Activated effector memory CD4-positive, alpha-beta T cell treated with Interleukin-2 at 50 U/mL for 16 hours (primary cell): ENCODE measurements at regions not wholly inside any gene's neighbourhood (a gene's known extent, or its start where the extent isn't known, plus 50 kb on each side); places are given as distances from the start of the nearest gene placed in this dataset.
"Not testable (repeated sequence)": the region's sequence is repeated elsewhere in the genome, so short reads cannot be mapped to it uniquely, and the experiment has no call there.

ENCODE experiments used
- DNase-seq: peaks from one replicate; pipeline ENCODE4 v3.0.0-alpha.2; 2020

DNA sequence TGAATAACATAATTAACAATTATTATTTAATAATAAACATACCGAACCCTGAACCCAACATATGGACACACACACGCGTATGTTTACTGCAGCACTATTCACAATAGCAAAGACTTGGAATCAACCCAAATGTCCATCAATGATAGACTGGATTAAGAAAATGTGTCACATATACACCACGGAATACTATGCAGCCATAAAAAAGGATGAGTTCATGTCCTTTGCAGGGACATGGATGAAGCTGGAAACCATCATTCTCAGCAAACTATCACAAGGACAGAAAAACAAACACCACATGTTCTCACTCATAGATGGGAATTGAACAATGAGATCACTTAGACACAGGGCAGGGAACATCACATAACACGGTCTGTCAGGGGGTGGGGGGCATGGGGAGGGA lies 333.5 kb downstream of the KIF20B start:
- DNase-seq, result not testable (repeated sequence)

DNA sequence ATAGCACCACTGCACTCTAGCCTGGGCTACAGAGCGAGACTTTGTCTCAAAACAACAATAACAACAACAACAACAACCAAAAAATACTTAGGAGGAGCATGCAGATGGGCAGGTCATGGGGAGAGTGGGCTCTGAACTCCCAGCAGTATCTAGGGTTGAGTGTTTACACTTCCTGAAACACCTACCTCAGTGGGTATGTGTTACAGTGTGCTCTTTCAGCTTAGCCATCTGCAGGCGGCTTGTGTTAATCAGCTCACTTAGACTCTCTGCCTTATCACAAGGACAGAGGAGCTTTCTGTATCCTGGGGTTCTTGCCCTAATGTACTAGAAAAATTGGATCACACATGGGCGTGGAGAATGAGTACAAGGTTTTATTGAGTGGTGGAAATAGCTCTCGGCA lies 340.2 kb downstream of the KIF20B start:
- DNase-seq, result no peak

DNA sequence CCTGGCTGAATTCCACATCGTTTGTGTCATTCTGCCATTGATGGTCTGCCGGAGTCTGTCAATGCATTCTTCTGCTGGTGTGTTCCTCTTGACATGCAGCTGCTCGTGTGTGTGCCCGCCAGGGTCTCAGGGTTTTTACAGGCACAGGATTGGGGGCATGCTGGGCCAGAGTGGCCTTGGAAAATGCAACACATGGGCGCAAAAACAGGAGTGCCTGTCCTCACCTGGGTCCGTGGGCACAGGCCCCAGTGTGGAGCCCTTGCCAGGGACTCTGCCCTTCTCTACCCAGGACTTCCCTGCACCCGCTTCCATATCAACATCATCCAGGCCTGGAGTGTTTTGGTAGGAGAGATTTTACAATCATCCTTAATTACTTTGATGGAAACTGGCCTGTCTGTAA lies 340.7 kb downstream of the KIF20B start:
- DNase-seq, result no peak

DNA sequence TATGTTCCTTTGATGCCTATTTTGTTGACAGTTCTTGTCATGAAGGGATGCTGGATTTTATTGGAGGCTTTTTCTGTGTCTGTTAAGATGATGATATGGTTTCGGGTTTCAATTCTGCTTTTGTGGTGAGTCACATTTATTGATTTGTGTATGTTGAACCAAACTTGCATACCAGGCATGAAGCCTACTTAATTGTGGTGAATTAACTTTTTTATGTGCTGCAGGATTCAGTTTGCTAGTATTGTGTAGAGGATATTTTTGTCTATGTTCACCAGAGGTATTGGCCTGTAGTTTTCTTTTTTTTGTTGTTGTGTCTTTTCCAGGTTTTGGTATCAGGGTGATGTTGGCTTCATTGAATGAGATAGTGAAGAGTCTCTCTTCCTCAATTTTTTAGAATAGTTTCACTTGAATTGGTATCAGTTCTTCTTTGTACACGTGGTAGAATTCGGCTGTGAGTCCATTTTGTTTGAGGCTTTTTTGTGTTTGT lies 345.9 kb downstream of the KIF20B start:
- no peak for DNase-seq

DNA sequence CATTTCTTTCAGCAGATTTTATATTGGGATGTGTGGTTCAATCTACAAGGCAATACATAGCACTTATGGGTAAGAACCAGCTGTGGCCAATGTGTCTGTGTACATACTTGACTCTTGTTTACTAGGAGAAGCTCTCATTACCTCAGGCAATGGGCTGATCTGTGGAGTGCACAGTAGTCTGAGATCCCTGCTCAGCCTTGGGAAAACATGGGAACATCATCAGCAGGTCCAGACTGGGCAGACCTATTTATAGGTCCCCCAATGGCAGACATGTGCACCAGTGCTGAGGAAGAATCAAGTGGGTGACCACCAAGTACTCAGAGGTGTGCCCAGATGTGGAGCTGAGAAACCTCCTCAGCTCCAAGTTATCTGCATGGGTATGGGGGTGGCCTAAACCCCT lies 349.7 kb downstream of the KIF20B start:
- no peak for DNase-seq

DNA sequence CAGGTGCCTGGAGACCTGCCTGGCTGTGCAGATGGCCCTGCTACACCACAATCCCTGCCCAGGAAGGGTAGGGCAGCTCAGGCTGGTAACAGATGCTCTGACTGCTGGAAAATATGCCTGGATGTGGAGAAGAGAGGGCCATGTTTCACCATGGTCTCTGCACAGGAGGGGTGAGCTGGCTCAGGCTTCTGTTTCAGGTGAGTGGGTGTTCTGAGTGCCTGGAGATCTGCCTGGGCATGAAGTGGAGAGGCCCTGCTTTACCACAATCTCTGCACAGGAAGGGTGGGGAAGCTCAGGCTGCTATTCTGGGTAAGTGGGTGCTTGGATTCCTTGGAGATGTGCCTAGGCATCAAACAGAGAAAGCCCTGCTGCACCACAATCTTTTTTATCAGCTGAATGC lies 350.1 kb downstream of the KIF20B start:
- no peak for DNase-seq

DNA sequence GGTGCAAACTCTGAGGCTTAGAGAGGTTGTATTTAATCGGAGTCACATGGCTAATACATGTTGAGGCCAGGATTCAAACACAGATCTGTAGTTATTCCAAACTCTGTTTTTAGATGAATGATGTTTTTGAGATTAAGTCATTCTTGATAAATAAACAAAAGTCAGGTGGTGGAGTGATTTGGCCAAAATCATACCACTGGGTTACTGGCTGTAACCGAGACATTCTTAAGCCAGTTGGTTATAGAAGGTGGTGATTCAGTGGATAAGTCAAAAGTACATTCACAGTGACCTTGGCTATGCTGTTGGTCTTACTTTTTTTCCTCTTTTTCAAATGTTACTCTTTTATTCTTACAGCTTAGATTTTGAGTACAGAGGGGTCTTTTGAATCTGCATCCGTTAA lies 361.4 kb downstream of the KIF20B start:
- no peak for DNase-seq

DNA sequence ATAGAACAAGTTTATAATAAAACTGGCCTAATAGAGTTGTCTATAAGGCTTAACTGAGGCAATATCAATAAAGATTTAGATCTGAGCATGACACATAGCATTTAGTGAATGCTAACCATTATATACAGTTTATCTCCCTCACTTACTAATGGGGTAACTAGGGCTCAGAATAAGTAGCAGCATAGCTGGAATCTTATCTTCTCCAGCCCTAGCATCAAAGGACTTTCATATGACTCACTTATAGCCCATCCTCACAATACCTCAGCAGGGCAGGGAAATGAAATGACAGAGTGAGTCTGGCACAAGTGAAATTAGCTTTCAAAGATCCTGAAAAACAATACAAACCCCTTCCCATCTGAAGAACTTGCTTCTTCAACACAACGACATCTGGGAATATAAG lies 362.9 kb downstream of the KIF20B start:
- no peak for DNase-seq

DNA sequence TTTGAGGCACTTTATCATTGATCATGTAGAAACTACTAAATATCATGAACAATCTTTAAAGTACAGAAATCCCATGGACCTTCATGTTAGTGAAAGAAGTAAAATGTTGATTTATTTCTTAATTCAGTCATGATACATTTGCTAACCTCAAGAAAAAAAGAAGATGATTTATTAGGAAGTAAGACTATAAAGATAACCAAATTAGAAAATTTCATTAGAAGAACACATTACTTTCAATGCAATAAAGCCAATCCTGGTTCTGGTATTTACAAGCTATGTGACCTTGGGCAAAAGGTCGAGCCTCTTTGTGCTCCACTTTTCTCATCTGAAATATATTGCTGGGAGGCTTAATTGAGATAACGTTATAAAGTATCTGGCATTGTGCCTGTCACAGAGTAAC lies 365.0 kb downstream of the KIF20B start:
- no peak for DNase-seq

DNA sequence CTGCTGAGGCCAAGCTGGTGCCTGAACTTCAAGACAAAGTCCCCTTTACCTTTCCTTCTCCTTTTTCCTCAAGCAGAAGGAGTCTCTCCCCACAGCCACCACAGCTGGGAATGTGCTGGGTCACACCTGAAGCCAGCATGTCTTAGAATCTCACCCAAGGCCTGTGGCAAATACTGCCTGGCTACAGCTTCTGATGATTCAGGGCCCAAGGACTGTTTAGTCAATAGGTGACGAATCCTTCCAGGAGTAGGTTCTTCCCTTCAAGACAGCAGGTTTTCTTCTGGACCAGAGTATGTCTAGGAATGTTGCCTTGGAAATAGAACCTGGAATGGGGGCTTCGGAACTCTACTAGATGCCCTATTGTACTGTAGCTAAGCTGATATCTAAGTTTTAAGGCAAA lies 374.6 kb downstream of the KIF20B start:
- DNase-seq, result no peak

DNA sequence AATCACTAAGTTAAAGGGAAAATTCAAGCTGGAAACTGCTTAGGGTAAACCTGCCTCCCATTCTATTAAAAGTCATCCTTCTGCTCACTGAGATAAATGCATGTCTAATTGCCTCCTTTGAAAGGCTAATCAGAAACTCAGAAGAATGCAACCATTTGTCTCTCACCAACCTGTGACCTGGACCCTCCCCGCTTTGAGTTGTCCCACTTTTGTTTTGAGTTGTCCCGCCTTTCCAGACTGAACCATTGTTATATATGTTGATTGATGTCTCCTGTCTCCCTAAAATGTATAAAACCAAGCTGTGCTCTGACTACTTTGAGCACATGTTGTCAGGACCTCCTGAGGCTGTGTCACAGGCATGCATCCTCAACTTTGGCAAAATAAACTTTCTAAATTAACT lies 378.4 kb downstream of the KIF20B start:
- no peak for DNase-seq

DNA sequence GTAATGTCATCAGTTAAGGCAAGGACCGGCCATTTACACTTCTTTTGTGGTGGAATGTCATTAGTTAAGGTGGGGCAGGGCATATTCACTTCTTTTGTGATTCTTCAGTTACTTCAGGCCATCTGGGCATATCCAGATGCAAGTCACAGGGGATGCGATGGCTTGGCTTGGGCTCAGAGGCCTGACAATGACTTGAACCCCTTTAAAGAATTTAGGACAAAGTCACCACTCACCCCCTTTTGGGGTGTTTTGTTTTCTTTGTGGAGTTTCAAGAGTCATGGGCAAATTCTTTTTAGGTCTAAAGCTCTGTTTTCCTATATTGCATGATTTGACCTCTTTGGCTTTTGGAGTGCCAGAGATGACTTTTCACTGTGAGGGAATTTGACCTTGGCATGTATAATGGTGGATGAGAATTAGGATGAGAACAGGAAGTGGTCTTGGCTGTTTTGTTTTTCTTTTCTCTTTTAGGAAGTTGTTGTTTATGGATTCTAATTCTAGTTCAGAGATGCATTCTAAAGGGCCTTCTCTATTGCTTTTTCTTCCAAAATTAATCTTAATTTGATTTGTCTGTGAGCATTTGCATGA lies 385.3 kb downstream of the KIF20B start:
- not testable (repeated sequence) for DNase-seq

DNA sequence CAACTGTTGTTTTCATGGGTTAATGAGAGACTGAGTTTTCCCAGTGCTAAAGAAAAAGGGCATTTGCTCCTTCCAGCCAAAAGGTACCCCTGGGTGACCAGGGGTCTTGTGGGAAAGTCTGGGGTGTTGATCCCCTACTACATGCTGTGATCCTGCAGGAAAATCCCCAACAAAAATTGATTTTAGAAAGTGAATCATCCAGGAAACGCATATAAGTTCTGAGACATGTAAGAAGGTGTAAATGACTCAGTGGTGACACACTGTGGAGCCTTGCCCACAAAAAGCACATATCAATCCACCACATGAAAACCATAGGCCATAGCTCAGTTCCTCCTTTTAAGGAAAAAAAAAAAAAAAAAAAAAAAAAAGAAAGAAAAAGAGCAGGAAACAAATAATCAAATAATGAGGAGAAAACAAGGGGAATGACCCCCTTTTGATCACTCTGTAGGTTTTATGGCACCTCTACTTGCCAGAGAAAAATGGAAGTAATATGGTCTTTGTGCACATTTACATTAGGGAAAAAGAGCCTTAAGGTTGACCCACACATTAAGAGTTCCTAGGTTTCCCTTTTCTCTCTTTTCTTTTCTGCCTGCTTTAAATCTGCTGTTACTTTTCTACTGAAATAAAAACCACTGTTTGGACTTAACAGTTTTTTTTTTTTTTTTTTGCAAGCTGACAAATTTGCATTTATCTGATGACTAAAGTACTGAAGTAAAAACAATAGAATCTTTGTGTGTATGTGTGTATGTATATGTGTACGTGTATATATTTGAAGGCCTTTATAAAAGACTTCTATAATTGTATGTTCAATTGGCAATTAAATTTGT lies 386.0 kb downstream of the KIF20B start:
- DNase-seq, result no peak

DNA sequence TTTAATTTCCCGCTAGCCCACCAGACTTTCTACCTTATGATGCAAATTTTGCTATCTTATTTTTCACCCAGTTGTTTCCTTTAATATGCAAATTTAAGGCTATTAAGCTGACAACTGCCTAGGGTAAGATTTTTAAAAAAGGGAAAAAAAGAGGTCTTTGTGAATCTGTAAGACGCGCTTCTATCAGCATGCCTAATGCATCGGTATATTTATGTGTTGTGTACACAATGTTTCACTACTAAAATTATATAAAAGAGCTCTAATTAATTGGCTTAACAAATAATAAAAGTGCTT lies 386.6 kb downstream of the KIF20B start:
- no peak for DNase-seq

DNA sequence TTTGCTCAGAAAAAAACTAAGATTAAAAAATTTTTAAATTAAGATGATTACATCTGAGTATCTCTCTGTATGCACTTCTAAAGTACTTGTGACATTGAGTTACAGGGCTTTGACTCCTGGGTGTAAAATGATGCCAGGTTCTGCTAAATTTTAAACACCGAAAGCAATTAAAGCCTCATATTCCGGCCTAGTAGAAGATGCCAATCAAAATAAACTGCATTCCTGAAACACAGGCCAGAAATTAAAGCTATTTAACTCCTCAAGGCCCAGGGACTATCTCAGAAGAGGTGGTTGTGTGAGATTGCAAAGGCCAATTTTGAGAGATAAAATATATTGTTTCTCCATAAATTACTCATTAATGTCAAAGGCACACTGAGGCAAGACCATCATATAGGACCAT lies 388.3 kb downstream of the KIF20B start:
- no peak for DNase-seq

DNA sequence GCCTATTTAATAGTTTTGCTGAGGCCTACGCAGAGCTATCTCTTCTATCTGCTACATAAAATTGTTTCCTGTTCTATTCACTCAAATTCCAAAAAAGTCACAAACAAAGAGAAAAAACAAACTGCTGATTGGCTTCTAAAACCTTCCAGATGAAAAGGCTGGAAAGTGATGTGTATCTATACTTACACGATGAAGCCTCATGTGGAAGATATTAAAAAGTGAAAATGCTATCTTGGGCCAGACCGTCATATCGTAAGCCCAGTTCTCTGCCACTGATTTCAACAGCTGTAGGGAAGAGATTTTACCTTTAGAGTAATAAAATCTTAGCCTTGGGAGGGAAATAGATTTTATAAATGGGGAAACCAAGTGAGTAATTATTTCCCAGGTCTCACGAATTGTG lies 394.8 kb downstream of the KIF20B start:
- no peak for DNase-seq

DNA sequence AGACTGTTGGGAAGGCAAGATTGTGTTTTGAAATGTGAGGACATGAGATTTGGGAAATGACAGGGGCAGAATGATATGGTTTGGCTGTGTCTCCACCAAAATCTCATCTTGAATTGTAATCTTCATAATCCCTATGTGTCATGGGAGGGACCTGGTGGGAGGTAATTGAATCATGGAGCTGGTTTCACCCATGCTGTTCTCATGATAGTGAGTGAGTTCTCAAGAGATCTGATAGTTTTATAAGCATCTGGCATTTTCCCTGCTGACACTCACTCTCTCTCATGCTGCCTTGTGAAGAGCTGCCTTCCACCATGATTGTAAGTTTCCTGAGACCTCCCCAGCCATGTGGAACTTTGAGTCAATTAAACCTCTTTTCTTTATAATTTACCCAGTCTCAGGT lies 406.2 kb downstream of the KIF20B start:
- DNase-seq, result not testable (repeated sequence)

DNA sequence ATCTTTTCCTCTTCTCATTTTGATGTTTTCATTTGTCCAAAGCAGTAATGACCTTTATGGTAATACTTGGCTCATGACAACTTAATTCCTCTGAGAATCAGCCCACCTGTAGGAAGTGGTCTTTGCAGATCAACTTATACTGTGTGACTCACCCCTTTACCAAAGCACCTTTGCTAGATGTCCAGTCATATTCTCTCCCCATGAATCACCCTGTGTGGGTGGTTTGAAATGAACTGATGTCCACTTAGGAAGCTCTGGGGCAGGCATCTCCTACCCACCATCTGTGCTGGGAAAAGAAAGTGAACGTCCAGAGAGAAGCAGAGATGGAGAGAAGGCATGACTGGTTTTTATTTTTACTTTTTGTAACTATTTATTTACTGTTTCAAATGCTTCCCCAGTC lies 410.3 kb downstream of the KIF20B start:
- DNase-seq, result no peak

DNA sequence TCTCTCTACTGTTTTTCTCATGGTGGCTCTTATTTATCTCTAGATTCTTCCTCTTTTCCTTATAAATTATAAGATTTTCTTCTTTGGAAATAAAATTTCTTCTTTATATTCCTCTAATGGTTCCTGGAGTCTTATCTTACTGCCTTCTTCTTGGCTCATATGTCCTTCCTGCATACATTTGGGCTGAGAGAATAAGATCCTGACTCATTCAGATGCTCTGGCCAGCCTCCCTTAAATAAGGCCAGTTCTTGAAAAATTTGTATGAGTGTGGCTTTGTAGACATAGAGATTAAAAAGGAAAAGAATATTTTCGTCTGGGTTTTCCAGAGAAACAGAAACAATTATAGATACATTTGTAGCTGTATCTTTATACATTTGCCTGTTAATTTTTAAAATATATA lies 411.3 kb downstream of the KIF20B start:
- no peak for DNase-seq

DNA sequence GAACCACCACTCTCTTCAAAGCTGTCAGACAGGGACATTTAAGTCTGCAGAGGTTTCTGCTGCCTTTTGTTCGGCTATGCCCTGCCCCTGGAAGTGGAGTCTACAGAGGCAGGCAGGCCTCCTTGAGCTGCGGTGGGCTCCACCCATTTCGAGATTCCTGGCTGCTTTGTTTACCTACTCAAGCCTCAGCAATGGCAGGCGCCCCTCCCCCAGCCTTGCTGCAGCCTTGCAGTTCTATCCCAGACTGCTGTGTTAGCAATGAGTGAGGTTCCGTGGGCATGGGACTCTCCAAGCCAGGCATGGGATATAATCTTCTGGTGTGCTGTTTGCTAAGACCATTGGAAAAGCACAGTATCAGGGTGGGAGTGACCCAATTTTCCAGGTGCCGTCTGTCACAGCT lies 417.2 kb downstream of the KIF20B start:
- DNase-seq, result not testable (repeated sequence)

DNA sequence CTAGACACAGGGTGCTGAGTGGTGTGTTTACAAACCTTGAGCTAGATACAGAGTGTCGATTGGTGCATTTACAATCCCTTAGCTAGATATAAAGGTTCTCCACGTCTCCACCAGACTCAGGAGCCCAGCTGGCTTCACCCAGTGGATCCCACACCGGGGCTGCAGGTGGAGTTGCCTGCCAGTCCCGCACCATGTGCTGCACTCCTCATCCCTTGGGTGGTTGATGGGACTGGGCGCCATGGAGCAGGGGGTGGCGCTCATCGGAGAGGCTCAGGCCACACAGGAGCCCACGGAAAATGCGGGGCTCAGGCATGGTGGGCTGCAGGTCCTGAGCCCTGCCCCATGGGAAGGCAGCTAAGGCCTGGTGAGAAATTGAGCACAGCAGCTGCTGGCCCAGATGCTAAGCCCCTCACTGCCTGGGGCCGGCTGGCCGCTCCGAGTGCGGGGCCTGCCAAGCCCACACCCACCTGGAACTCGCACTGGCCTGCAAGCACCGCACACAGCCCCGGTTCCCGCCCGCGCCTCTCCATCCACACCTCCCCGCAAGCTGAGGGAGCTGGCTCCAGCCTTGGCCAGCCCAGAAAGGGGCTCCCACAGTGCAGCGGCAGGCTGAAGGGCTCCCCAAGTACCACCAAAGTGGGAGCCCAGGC lies 418.4 kb downstream of the KIF20B start:
- not testable (repeated sequence) for DNase-seq

DNA sequence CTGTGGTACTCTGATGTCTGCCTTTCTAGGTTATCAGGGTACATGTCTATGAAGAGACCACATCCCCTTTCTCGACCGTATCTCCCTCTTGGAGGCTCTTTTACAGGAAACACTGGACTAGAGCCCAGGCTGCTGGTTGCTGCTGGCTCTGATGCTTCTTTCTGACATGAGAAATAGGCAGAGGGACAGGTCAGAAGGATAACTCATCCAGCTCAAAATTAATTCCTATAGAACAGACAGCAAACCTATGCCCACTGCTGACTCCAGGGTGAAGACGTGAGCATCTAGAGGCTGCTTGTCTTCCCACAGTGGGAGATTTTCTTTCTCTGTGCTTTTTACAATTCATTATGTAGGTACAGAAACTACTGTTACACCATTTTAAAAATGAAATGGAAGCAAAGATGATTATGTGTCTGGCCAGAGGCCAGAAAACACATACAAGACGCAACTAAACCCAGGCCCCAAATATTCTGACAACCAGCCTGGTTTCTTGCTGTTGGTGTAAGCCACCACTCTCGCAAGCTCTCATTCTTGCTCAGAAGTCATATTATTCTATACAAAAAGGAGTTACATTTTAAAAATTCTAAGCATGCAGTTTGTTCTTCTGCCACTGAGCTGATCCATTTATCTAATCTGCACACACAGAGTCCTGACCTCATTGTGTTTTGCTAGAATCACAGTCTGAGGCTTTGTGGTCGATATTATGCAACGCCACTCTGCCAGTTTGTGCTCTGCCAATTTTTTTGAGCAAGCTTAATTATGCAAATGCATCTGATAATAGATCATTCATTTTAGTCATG lies 424.3 kb downstream of the KIF20B start:
- DNase-seq, result no peak

DNA sequence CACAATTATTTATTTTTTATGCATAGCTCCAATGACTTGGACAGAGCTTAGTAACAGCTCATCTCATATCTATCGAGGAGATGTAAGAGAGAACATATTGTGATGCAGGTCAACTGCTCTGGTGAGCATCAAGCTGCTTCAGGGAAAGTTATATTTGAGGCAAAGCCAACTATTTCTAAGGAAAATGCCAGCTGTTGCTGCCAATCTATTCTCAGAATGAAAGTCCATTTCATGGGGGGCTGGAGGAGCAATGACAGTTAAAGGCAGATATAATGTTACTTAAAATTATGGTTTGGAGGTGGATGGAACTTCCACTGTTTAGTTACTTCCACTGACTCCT lies 424.8 kb downstream of the KIF20B start:
- DNase-seq, result no peak
